Lower lobe of right lung (tissue), 2 donors: ENCODE measurements at regions not wholly inside any gene's neighbourhood (a gene's known extent, or its start where the extent isn't known, plus 50 kb on each side); places are given as distances from the start of the nearest gene placed in this dataset.

Experiments used
- ATAC-seq, 2 donors: fragments of 200-7000 bp; cut with Tn5 transposase; one replicate each; pipeline ENCODE4 v1.9.1; 2020 to 2022; ENCODE audit warnings: mild to moderate bottlenecking in 2 of 2, moderate library complexity in 2 of 2
- DNase-seq: peaks from one replicate; pipeline ENCODE4 v3.0.0-alpha.2; 2020
- H3K27ac ChIP-seq: fragments of 200-600 bp; one replicate; pipeline ENCODE4 v1.8.0; 2022
- H3K27me3 ChIP-seq: fragments of 200-600 bp; one replicate; pipeline ENCODE4 v1.8.0; 2022; ENCODE audit warnings: low read depth
- H3K36me3 ChIP-seq: fragments of 200-600 bp; one replicate; pipeline ENCODE4 v1.8.0; 2022; ENCODE audit warnings: mild to moderate bottlenecking
- H3K4me1 ChIP-seq: fragments of 200-600 bp; one replicate; pipeline ENCODE4 v1.8.0; 2022
- H3K4me3 ChIP-seq: fragments of 200-600 bp; one replicate; pipeline ENCODE4 v1.8.0; 2022; ENCODE audit warnings: mild to moderate bottlenecking
- H3K9me3 ChIP-seq: fragments of 200-600 bp; one replicate; pipeline ENCODE4 v1.8.0; 2022
- intact Hi-C: fragments of 100-400 bp; cut with DNase I; formaldehyde crosslinking; loops from one replicate; pipeline ENCODE4 v1.11.0; 2022
- TF ChIP-seq, protein P1 (sequence below): fragments of 200-600 bp; IDR thresholded peaks from one replicate; pipeline ENCODE4 v1.8.0; 2022; ENCODE audit warnings: antibody characterized with exemption, mild to moderate bottlenecking
- donor health status: DM: no; HTN: yes; CAD: no; lungs with severe emphysema.

DNA sequence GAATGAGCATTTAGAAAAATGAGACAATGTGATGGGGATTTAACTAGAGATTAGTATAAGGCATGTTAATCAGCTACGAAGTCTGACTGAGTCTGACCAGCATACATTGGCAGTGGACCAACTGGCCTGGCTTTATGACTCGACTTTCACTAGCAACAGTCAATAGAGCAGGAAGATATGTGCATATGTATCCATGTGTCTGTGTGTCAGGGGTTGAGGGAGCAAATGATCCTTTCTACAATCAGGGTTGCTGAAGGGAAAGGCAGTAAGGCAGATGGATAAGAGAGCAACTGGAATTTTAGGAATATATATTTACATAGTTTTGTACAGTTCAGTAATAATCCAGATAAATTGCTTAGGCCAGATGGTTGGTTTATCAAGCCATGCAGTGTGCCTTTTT lies 645.6 kb downstream of the PLA2G4A start:
- Histone ChIP-seq H3K9me3 (no peaks in the 10 kb centered on the region), H3K27ac (no peak overlapping the region), H3K36me3 (no peaks in the 10 kb centered on the region), H3K4me3 (no peak overlapping the region), H3K4me1 (no peaks in the 10 kb centered on the region), H3K27me3 (no peaks in the 10 kb centered on the region)
- ATAC-seq, result no peak
- TF ChIP-seq, protein P1, sequence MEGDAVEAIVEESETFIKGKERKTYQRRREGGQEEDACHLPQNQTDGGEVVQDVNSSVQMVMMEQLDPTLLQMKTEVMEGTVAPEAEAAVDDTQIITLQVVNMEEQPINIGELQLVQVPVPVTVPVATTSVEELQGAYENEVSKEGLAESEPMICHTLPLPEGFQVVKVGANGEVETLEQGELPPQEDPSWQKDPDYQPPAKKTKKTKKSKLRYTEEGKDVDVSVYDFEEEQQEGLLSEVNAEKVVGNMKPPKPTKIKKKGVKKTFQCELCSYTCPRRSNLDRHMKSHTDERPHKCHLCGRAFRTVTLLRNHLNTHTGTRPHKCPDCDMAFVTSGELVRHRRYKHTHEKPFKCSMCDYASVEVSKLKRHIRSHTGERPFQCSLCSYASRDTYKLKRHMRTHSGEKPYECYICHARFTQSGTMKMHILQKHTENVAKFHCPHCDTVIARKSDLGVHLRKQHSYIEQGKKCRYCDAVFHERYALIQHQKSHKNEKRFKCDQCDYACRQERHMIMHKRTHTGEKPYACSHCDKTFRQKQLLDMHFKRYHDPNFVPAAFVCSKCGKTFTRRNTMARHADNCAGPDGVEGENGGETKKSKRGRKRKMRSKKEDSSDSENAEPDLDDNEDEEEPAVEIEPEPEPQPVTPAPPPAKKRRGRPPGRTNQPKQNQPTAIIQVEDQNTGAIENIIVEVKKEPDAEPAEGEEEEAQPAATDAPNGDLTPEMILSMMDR, result no peak
- intact Hi-C loops, result no loop called here
- DNase-seq, result no peak

DNA sequence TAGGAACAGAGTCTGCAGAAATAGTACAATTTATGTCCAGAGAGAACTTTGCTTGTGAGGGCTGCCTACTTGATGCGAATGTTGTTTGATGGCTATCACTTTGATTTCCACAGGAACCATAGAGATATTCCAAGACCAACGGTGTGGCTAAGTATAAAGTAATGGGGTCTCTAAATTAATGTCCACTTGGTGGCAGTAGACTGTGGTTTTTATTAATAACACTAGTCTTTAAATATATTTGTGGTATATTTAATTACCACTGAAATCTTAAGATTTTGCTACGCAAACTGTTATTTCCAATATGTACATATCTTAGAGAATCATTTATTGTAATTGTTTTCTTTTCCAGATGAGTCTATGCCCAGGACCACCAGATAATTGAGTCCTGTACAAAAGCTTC lies 647.9 kb downstream of the PLA2G4A start:
- intact Hi-C loops, result no loop called here
- no peak for DNase-seq

DNA sequence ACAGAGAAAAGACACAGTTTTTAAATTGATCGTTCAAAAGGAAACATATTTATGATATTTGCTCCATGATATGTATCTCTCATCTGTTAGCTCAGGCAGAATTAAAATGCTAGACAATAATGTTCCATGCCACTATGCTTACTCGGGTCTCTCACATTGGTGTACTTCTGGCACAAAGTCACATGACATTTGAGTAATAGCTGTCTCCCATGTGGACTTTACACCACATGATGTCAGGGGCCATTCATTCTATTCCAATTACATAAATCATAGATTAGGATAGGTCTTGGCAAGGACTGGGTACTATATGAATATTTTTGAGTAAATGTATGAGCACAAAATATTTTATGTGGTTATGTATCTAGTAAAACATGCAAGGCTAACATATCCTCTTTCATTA lies 648.4 kb downstream of the PLA2G4A start:
- H3K4me3 ChIP-seq, result no peak overlapping the region
- no peaks in the 10 kb centered on the region for H3K36me3 ChIP-seq
- DNase-seq (no peak), ATAC-seq (no peak)
- H3K4me1 ChIP-seq, result no peaks in the 10 kb centered on the region
- TF ChIP-seq, protein P1, result no peak
- H3K27ac ChIP-seq, result no peak overlapping the region
- H3K27me3 ChIP-seq, result no peaks in the 10 kb centered on the region
- H3K9me3 ChIP-seq, result no peaks in the 10 kb centered on the region
- intact Hi-C loops, result no loop called here

More for the DNA sequence above, 647.9 kb downstream of the PLA2G4A start:
- TF ChIP-seq, protein P1, result no peak
- no peaks in the 10 kb centered on the region for H3K36me3 ChIP-seq
- no peak overlapping the region for H3K27ac ChIP-seq
- no peak overlapping the region for H3K4me3 ChIP-seq
- H3K27me3 ChIP-seq, result no peaks in the 10 kb centered on the region
- ATAC-seq, result no peak
- no peaks in the 10 kb centered on the region for H3K4me1 ChIP-seq
- no peaks in the 10 kb centered on the region for H3K9me3 ChIP-seq

DNA sequence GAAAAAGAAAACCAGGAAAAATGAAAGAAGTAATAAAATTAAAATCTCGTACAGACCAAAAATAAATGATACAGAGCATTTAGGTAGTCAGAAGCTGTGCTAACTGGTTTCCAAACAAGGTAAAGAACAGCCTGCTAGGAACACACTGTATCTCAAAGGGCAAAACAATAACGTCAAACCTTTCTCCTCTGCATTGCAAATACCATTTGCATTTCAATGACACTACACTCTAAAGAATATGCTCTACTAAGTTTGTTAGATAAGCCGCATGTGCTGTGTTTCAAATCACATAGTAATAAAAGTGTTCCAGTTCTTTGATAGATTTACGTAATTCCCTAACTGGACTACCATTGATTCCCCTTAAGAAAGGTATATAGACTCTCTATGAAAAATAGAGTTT lies 648.8 kb downstream of the PLA2G4A start:
- Histone ChIP-seq H3K9me3 (no peaks in the 10 kb centered on the region), H3K4me1 (no peaks in the 10 kb centered on the region), H3K36me3 (no peaks in the 10 kb centered on the region), H3K27me3 (no peaks in the 10 kb centered on the region), H3K4me3 (no peak overlapping the region), H3K27ac (no peak overlapping the region)
- DNase-seq (no peak), ATAC-seq (no peak)
- TF ChIP-seq, protein P1, result no peak
- intact Hi-C loops, result no loop called here

DNA sequence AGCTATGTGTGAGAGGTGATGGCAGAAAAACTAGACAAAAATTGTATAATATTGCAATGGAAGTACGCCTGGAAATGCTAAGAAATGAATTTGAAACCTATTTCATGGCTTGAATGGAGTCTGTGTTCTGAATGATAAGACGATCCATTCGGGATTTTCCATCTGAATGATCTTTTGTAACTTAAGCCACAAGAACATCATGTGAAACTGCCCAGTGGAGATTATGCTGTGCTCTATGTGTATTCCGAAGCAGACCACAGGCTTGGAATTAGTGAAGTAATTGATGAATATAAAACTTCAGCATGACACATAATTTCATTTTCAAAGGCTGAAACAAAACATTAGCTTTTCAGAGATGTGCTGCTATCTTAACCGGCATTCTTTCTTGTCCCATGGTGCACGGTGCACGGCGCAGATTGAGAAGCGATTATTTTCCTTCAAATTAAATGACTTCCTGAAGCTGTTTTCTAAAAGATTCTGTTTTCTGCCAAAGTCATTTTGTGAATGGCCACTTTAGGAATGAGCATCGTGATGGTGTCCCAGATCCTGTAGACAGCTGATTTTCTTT lies 652.9 kb downstream of the PLA2G4A start:
- ATAC-seq, result no peak
- Histone ChIP-seq H3K4me1 (no peaks in the 10 kb centered on the region), H3K27ac (no peak overlapping the region), H3K27me3 (no peaks in the 10 kb centered on the region), H3K36me3 (no peaks in the 10 kb centered on the region), H3K4me3 (no peak overlapping the region), H3K9me3 (no peaks in the 10 kb centered on the region)
- TF ChIP-seq, protein P1, result no peak
- DNase-seq, result no peak
- intact Hi-C loops, result no loop called here

DNA sequence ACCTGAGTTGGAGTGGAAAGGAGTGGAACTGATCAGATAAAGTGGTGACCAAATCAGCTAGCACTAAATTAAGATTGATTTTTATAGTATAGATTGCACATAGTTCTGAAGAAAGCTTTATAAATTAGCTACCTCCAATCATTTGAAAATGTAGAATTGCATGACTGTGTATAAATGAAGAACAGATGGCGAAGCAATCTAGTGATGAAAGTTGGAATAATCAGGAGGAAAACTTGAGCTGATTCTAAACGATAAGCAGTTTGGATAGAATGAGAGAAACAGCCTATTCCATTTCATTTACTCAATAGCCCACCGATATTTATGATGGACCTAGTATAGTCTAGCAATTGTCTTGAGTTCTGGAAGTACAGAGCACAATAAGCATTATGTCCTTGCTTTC lies 661.5 kb downstream of the PLA2G4A start:
- intact Hi-C loops, result no loop called here
- no peaks in the 10 kb centered on the region for H3K4me1 ChIP-seq
- H3K27ac ChIP-seq, result no peak overlapping the region
- H3K36me3 ChIP-seq, result no peaks in the 10 kb centered on the region
- ATAC-seq, result no peak
- no peaks in the 10 kb centered on the region for H3K9me3 ChIP-seq
- TF ChIP-seq, protein P1, result no peak
- no peak overlapping the region for H3K4me3 ChIP-seq
- no peak for DNase-seq
- H3K27me3 ChIP-seq, result no peaks in the 10 kb centered on the region
